ENCODE measurements at regions not wholly inside any gene's neighbourhood (a gene's known extent, or its start where the extent isn't known, plus 50 kb on each side); places are given as distances from the start of the nearest gene placed in this dataset.
A peak's percentile ranks its signal among the peaks of the same experiment; 100 is the strongest.

DNA sequence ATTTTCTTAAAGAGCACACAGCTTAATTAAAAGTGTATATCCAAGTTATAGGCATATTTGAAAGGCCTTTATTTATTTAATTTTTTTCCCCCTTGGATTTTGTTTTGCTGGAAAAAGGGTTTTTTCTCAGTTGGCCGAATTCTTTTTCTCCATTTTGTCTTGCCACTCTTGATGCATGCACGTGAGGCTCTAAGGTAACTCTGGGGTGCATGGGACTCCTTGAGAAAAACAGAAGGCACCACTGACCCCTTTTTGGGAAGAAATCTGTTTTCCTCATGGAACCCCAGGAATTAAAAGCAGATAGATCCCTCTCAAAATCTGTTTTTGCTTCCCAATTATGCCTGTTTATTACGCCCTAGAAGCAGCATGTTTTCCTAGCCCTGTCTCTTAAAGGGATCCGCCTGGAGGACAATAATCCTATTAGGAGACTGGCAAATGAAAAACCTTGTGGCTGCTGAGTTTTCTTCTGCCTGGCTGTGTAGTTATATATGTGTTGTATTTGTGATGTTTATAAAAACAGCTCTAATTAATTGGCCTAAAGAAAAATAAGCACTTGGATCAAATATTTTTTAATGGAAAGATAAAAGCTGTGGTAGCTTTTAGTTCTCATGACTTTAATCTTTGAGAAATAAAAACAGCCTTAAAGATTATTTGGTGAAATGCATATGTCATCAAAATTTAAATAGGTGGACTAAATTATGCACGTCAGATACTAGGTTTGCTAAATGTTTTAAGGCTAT, 435.1 kb upstream of the CDH9 start:
- BruUV-seq (replicated peaks): no TSS peak
- Mint-ChIP-seq H3K9me3 (ENCODE audit: low read depth, unreplicated experiment) (peaks cover 3% of the 10 kb centered on the region), H3K27me3 (ENCODE audit: unreplicated experiment) (no peaks in the 10 kb centered on the region), H3K36me3 (ENCODE audit: insufficient read depth, unreplicated experiment) (no peaks in the 10 kb centered on the region), H3K4me3 (ENCODE audit: low read depth, unreplicated experiment) (no peak overlapping the region), H3K27ac (ENCODE audit: unreplicated experiment) (no peak overlapping the region), H3K4me1 (ENCODE audit: low read depth, unreplicated experiment) (no peaks in the 10 kb centered on the region)
- intact Hi-C loops (cut with micrococcal nuclease; ENCODE audit: unreplicated experiment): no loop called here
- TF ChIP-seq, protein P1, sequence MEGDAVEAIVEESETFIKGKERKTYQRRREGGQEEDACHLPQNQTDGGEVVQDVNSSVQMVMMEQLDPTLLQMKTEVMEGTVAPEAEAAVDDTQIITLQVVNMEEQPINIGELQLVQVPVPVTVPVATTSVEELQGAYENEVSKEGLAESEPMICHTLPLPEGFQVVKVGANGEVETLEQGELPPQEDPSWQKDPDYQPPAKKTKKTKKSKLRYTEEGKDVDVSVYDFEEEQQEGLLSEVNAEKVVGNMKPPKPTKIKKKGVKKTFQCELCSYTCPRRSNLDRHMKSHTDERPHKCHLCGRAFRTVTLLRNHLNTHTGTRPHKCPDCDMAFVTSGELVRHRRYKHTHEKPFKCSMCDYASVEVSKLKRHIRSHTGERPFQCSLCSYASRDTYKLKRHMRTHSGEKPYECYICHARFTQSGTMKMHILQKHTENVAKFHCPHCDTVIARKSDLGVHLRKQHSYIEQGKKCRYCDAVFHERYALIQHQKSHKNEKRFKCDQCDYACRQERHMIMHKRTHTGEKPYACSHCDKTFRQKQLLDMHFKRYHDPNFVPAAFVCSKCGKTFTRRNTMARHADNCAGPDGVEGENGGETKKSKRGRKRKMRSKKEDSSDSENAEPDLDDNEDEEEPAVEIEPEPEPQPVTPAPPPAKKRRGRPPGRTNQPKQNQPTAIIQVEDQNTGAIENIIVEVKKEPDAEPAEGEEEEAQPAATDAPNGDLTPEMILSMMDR (IDR thresholded peaks at IDR 0.05; ENCODE audit: unreplicated experiment): no peak
- CTCF ChIA-PET: no interaction called here
- DNase-seq: no peak

DNA sequence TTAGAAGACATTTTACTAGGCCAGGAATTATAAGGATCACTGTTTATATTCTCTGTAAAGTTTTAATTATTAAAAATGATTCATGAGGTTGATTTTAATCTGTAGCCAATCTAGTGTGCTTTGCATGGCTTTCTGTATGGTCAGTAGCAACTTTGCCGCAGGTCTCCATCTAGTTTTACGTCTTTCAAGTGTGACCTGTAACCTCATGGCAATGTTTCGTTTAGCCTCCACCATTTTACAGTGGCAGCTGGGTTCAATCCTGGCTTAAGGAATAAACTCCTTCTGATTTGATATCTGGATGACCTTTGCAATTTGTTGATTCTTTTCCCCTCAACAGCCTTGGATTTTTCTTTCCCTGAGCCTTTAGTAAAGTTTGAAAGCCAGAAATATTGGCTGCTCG, 434.5 kb upstream of the CDH9 start:
- intact Hi-C loops (cut with micrococcal nuclease; ENCODE audit: unreplicated experiment): no loop called here
- DNase-seq: no peak
- no peak overlapping the region for H3K4me3 Mint-ChIP-seq (ENCODE audit: low read depth, unreplicated experiment)
- no peaks in the 10 kb centered on the region for H3K27me3 Mint-ChIP-seq (ENCODE audit: unreplicated experiment)
- CTCF ChIA-PET: no interaction called here
- H3K36me3 Mint-ChIP-seq (ENCODE audit: insufficient read depth, unreplicated experiment): no peaks in the 10 kb centered on the region
- TF ChIP-seq, protein P1 (IDR thresholded peaks at IDR 0.05; ENCODE audit: unreplicated experiment): no peak
- H3K4me1 Mint-ChIP-seq (ENCODE audit: low read depth, unreplicated experiment): no peaks in the 10 kb centered on the region
- no TSS peak for BruUV-seq (replicated peaks)
- no peak overlapping the region for H3K27ac Mint-ChIP-seq (ENCODE audit: unreplicated experiment)
- H3K9me3 Mint-ChIP-seq (ENCODE audit: low read depth, unreplicated experiment): peaks cover 3% of the 10 kb centered on the region

DNA sequence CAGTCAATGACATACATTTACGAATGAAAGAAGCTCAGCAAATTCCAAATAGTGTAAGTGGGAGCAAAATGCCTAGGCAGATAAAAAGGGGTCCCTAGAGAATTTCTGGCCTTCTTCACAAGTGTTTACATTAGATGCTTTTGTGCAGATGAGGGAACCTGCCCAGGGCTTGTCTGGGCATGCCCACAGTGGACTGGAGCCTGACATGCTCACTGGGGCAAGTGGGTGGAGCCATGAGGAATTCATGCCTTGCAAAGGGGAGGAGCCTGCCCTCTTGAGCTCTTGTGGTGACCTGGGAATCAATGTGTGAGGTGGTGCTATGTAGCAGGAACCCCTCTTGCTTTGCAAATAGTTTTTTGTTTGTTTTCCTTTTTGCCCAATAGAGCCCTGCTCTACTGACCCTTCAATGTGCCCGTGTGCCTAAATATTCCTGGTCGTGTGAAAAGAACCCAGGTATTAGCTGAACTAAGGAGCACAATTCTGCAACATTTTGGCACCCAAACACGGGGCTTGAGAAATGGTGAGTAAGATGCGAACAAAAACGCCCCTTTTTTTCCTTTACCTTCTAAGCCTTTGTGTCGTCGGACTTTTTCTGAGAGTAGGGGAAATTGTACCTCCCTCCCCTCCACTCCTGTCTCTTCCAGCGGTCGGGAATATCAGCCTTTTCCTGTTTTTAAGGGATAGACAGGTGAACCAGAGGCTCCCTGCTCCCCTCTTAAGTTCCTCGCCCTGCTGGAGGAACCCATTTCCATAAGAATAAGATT, 433.8 kb upstream of the CDH9 start:
- CTCF ChIA-PET: no interaction called here

DNA sequence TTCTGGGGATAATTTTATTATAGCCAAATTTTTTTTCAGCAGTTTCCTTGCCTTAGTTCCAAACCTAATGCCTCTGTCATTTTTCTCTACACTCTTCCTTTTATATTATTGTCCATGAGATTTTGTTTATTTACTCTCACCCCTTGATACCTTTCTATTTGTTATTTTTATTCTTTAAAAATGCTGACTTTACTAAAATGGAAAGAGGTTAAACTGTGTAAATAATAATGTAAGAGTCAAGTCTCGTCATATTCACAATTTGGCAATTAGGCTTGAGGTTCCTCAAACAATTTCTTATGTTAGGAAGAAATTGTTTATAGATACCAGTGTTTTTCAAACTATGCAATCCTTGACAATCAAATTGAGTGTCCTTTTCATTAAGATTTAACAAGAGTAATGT, 428.6 kb upstream of the CDH9 start:
- no TSS peak for BruUV-seq (replicated peaks)
- CTCF ChIA-PET: no interaction called here
- H3K4me3 Mint-ChIP-seq (ENCODE audit: low read depth, unreplicated experiment): no peak overlapping the region
- DNase-seq: no peak
- H3K4me1 Mint-ChIP-seq (ENCODE audit: low read depth, unreplicated experiment): no peaks in the 10 kb centered on the region
- H3K27ac Mint-ChIP-seq (ENCODE audit: unreplicated experiment): no peak overlapping the region
- intact Hi-C loops (cut with micrococcal nuclease; ENCODE audit: unreplicated experiment): no loop called here
- peaks cover 4% of the 10 kb centered on the region for H3K9me3 Mint-ChIP-seq (ENCODE audit: low read depth, unreplicated experiment)
- TF ChIP-seq, protein P1 (IDR thresholded peaks at IDR 0.05; ENCODE audit: unreplicated experiment): no peak
- H3K27me3 Mint-ChIP-seq (ENCODE audit: unreplicated experiment): no peaks in the 10 kb centered on the region
- H3K36me3 Mint-ChIP-seq (ENCODE audit: insufficient read depth, unreplicated experiment): no peaks in the 10 kb centered on the region

More for the DNA sequence above, 433.8 kb upstream of the CDH9 start:
- TF ChIP-seq, protein P1 (IDR thresholded peaks at IDR 0.05; ENCODE audit: unreplicated experiment): no peak
- Mint-ChIP-seq H3K27ac (ENCODE audit: unreplicated experiment) (no peak overlapping the region), H3K27me3 (ENCODE audit: unreplicated experiment) (no peaks in the 10 kb centered on the region), H3K36me3 (ENCODE audit: insufficient read depth, unreplicated experiment) (no peaks in the 10 kb centered on the region), H3K9me3 (ENCODE audit: low read depth, unreplicated experiment) (peaks cover 5% of the 10 kb centered on the region), H3K4me1 (ENCODE audit: low read depth, unreplicated experiment) (no peaks in the 10 kb centered on the region), H3K4me3 (ENCODE audit: low read depth, unreplicated experiment) (no peak overlapping the region)
- BruUV-seq (replicated peaks): no TSS peak
- peak; percentile 2 for DNase-seq
- intact Hi-C loops (cut with micrococcal nuclease; ENCODE audit: unreplicated experiment): no loop called here
